Neural progenitor cell (in vitro differentiated cells): ENCODE measurements at regions not wholly inside any gene's neighbourhood (a gene's known extent, or its start where the extent isn't known, plus 50 kb on each side); places are given as distances from the start of the nearest gene placed in this dataset.

Experiments used
- DNase-seq: peaks from one replicate; pipeline ENCODE4 v3.0.0-alpha.2; 2016; ENCODE audit warnings: low spot score
- H2AFZ ChIP-seq: fragments of 200-600 bp; sonication (generic); replicated peaks from 2 replicates; pipeline ENCODE4 v1.6.1; 2016; ENCODE audit warnings: antibody characterized with exemption
- H3F3A ChIP-seq: fragments of 200-600 bp; sonication (generic); 2 replicates; pipeline ENCODE4 v1.6.1; 2016; ENCODE audit warnings: antibody characterized with exemption, low read depth
- H3K27ac ChIP-seq: fragments of 200-600 bp; sonication (generic); 2 replicates; pipeline ENCODE4 v1.5.1; 2016; ENCODE audit warnings: mild to moderate bottlenecking
- H3K27me3 ChIP-seq: fragments of 200-600 bp; sonication (generic); 2 replicates; pipeline ENCODE4 v1.6.1; 2016; ENCODE audit warnings: mild to moderate bottlenecking, moderate library complexity
- H3K36me3 ChIP-seq: fragments of 200-600 bp; sonication (generic); 2 replicates; pipeline ENCODE4 v1.5.1; 2016
- H3K4me1 ChIP-seq: fragments of 200-600 bp; sonication (generic); 2 replicates; pipeline ENCODE4 v1.6.1; 2016; ENCODE audit warnings: mixed run types
- H3K4me2 ChIP-seq: fragments of 200-600 bp; sonication (generic); 2 replicates; pipeline ENCODE4 v1.6.1; 2016
- H3K4me3 ChIP-seq: fragments of 200-600 bp; sonication (generic); 2 replicates; pipeline ENCODE4 v1.5.1; 2016
- H3K79me2 ChIP-seq: fragments of 200-600 bp; sonication (generic); 2 replicates; pipeline ENCODE4 v1.6.1; 2016; ENCODE audit warnings: low read depth
- H3K9ac ChIP-seq: fragments of 200-600 bp; sonication (generic); 2 replicates; pipeline ENCODE4 v1.6.1; 2016
- H3K9me3 ChIP-seq: fragments of 200-600 bp; sonication (generic); 2 replicates; pipeline ENCODE4 v1.5.1; 2016; ENCODE audit warnings: low read depth
- H4K20me1 ChIP-seq: fragments of 200-600 bp; sonication (generic); 2 replicates; pipeline ENCODE4 v1.6.1; 2016; ENCODE audit warnings: low read depth
- H3K27ac Mint-ChIP-seq: 3 replicates; pipeline ENCODE4 v1.8.0; 2021; ENCODE audit warnings: mixed read lengths
- H3K27me3 Mint-ChIP-seq: 2 replicates; pipeline ENCODE4 v1.8.0; 2022; ENCODE audit warnings: low read depth, mild to moderate bottlenecking, inconsistent platforms, moderate library complexity, mixed read lengths; ENCODE audit not compliant: insufficient read depth
- H3K36me3 Mint-ChIP-seq: 3 replicates; pipeline ENCODE4 v1.8.0; 2021; ENCODE audit warnings: mixed read lengths
- H3K4me1 Mint-ChIP-seq: 3 replicates; pipeline ENCODE4 v1.8.0; 2021; ENCODE audit warnings: mixed read lengths
- H3K4me3 Mint-ChIP-seq: 3 replicates; pipeline ENCODE4 v1.8.0; 2021; ENCODE audit warnings: mild to moderate bottlenecking, moderate library complexity, mixed read lengths
- H3K9me3 Mint-ChIP-seq: 3 replicates; pipeline ENCODE4 v1.8.0; 2020; ENCODE audit warnings: mixed read lengths
- CTCF ChIP-seq: fragments of 200-600 bp; sonication (generic); IDR thresholded peaks from 2 replicates; pipeline ENCODE4 v1.5.1; 2017; ENCODE audit warnings: antibody characterized with exemption, mild to moderate bottlenecking
- EZH2 ChIP-seq: fragments of 200-600 bp; sonication (generic); IDR thresholded peaks from 2 replicates; pipeline ENCODE4 v1.6.1; 2017; ENCODE audit warnings: antibody characterized with exemption, mild to moderate bottlenecking, moderate library complexity
- EZH2phosphoT487 ChIP-seq: fragments of 200-600 bp; sonication (generic); IDR thresholded peaks from 2 replicates; pipeline ENCODE4 v1.6.1; 2017; ENCODE audit warnings: antibody characterized with exemption

- Histone ChIP-seq H3K9ac (no peak overlapping the region), H3K9me3 (no peaks in the 10 kb centered on the region), H3K79me2 (no peaks in the 10 kb centered on the region), H3K4me2 (no peak overlapping the region), H3K27ac (no peak overlapping the region), H3K27me3 (no peaks in the 10 kb centered on the region), H3K4me1 (no peaks in the 10 kb centered on the region), H3K36me3 (no peaks in the 10 kb centered on the region), H2AFZ (no peak overlapping the region), H4K20me1 (no peaks in the 10 kb centered on the region), H3K4me3 (no peak overlapping the region), H3F3A (no peaks in the 10 kb centered on the region)
- H3K4me1 Mint-ChIP-seq, result no peaks in the 10 kb centered on the region
- no peaks in the 10 kb centered on the region for H3K9me3 Mint-ChIP-seq
- no peak for TF ChIP-seq CTCF
- TF ChIP-seq EZH2, result no peak
- TF ChIP-seq EZH2phosphoT487, result no peak
- no peak overlapping the region for H3K27ac Mint-ChIP-seq
- no peak overlapping the region for H3K4me3 Mint-ChIP-seq
- H3K36me3 Mint-ChIP-seq, result no peaks in the 10 kb centered on the region
- DNase-seq, result no peak
- peaks cover 3% of the 10 kb centered on the region for H3K27me3 Mint-ChIP-seq
Observed at GRCh38 chr14:45531022-45531421, 278.0 kb upstream of the MIS18BP1 start.

GRCh38 chr14:45526715-45527549, 273.9 kb upstream of the MIS18BP1 start:
- Histone ChIP-seq H3K27ac (no peak overlapping the region), H3K27me3 (no peaks in the 10 kb centered on the region), H3K9ac (no peak overlapping the region), H3K36me3 (no peaks in the 10 kb centered on the region), H3K4me2 (no peak overlapping the region), H3F3A (no peaks in the 10 kb centered on the region), H3K79me2 (no peaks in the 10 kb centered on the region), H3K4me3 (no peak overlapping the region), H2AFZ (peak overlapping the region; percentile 98), H3K9me3 (no peaks in the 10 kb centered on the region), H4K20me1 (no peaks in the 10 kb centered on the region), H3K4me1 (no peaks in the 10 kb centered on the region)
- H3K27me3 Mint-ChIP-seq, result no peaks in the 10 kb centered on the region
- H3K4me3 Mint-ChIP-seq, result no peak overlapping the region
- no peaks in the 10 kb centered on the region for H3K36me3 Mint-ChIP-seq
- peak; percentile 81 for DNase-seq
- H3K27ac Mint-ChIP-seq, result peak overlapping the region; percentile 8
- H3K4me1 Mint-ChIP-seq, result no peaks in the 10 kb centered on the region
- TF ChIP-seq EZH2phosphoT487, result no peak
- TF ChIP-seq EZH2, result no peak
- TF ChIP-seq CTCF, result peak; percentile 76
- no peaks in the 10 kb centered on the region for H3K9me3 Mint-ChIP-seq

- H3K9me3 ChIP-seq, result no peaks in the 10 kb centered on the region
- no peak overlapping the region for H2AFZ ChIP-seq
- no peaks in the 10 kb centered on the region for H3K79me2 ChIP-seq
- H3K27me3 ChIP-seq, result no peaks in the 10 kb centered on the region
- H3K4me3 ChIP-seq, result no peak overlapping the region
- no peaks in the 10 kb centered on the region for H4K20me1 ChIP-seq
- TF ChIP-seq CTCF, result no peak
- no peak for TF ChIP-seq EZH2
- TF ChIP-seq EZH2phosphoT487, result no peak
- H3K27ac Mint-ChIP-seq, result no peak overlapping the region
- no peak for DNase-seq
- H3K36me3 Mint-ChIP-seq, result no peaks in the 10 kb centered on the region
- H3K4me1 ChIP-seq, result no peaks in the 10 kb centered on the region
- H3K9ac ChIP-seq, result no peak overlapping the region
- no peaks in the 10 kb centered on the region for H3K27me3 Mint-ChIP-seq
- no peaks in the 10 kb centered on the region for H3K4me1 Mint-ChIP-seq
- H3F3A ChIP-seq, result no peaks in the 10 kb centered on the region
- H3K4me2 ChIP-seq, result no peak overlapping the region
- H3K9me3 Mint-ChIP-seq, result no peaks in the 10 kb centered on the region
- no peaks in the 10 kb centered on the region for H3K36me3 ChIP-seq
- no peak overlapping the region for H3K4me3 Mint-ChIP-seq
- no peak overlapping the region for H3K27ac ChIP-seq
Observed at GRCh38 chr14:45519766-45520165, 266.8 kb upstream of the MIS18BP1 start.
